NB4 (cell line): ENCODE measurements at regions not wholly inside any gene's neighbourhood (a gene's known extent, or its start where the extent isn't known, plus 50 kb on each side); places are given as distances from the start of the nearest gene placed in this dataset.

Experiments
- DNase-seq: peaks from one replicate; pipeline ENCODE4 v3.0.0; 2010; ENCODE audit warnings: low read depth
- H3K4me3 ChIP-seq: one replicate; pipeline ENCODE4 v1.5.1; 2011; ENCODE audit warnings: mild to moderate bottlenecking, low read depth, low read length, moderate library complexity
- CTCF ChIP-seq: IDR thresholded peaks from one replicate; pipeline ENCODE4 v1.5.1; 2012; ENCODE audit warnings: low read depth, low read length
- MYC ChIP-seq: IDR thresholded peaks from 2 replicates; pipeline ENCODE4 v1.6.1; 2011; ENCODE audit warnings: low read depth, low read length
- POLR2A ChIP-seq: IDR thresholded peaks from 2 replicates; pipeline ENCODE4 v1.6.1; 2011; ENCODE audit warnings: mild to moderate bottlenecking; ENCODE audit not compliant: insufficient read length; ENCODE audit errors: extremely low read depth
- TF ChIP-seq, protein P1 (sequence below): IDR thresholded peaks from 2 replicates; pipeline ENCODE4 v1.6.1; 2011; ENCODE audit warnings: low read depth, low read length

DNA sequence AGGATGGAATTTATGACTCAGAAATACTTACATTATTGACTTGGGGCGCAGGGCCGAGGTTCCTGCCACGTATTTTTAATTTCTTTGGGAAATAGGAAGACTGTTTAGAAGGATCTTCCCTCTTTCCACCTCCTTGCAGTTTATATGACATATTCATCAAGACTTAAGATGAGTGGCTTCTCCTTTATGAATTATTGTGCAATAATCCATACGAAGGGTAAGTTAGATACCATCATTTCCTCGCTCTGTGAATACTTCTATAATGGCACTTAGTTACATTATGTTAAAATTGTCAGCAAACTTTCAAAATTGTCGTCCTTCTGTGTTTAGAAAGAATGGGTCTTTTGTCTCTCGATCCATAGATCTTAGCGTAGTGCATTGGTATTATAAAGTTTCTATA, 328.8 kb upstream of the UBE2E3 start:
- no peak for DNase-seq
- TF ChIP-seq MYC (no peak), POLR2A (no peak), CTCF (no peak)
- TF ChIP-seq, protein P1, sequence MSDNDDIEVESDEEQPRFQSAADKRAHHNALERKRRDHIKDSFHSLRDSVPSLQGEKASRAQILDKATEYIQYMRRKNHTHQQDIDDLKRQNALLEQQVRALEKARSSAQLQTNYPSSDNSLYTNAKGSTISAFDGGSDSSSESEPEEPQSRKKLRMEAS: no peak
- no peak overlapping the region for H3K4me3 ChIP-seq

DNA sequence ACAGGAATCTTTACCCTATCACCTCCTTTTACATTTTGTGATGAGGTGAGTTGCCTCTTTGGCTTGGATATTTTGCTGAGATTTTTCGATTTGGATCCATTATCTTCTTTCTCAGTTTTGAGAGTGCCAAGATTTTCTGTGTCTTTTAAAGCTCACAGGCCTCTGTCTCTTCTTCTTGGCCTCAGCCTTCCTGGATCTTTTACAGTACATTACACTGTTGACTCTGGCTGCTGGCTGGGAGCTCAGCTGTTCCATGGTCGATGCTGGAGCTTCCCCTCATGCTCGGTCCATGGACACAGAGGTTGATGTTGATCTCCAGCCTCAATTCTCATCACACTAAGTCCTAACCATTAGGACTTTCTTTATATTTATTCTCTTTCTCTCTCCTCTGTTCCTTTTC, 332.8 kb upstream of the UBE2E3 start:
- DNase-seq: no peak
- no peak for TF ChIP-seq MYC
- TF ChIP-seq POLR2A: no peak
- no peak for TF ChIP-seq CTCF
- TF ChIP-seq, protein P1: no peak
- no peak overlapping the region for H3K4me3 ChIP-seq

- no peak for DNase-seq
- TF ChIP-seq CTCF (no peak), POLR2A (no peak), MYC (no peak)
- TF ChIP-seq, protein P1: no peak
- H3K4me3 ChIP-seq: no peak overlapping the region
Measured at GRCh38 chr2:180647221-180647620, 333.2 kb upstream of the UBE2E3 start.

GRCh38 chr2:180646756-180647155, 333.6 kb upstream of the UBE2E3 start:
- DNase-seq: no peak
- H3K4me3 ChIP-seq: no peak overlapping the region
- TF ChIP-seq POLR2A (no peak), MYC (no peak), CTCF (no peak)
- TF ChIP-seq, protein P1: no peak

DNA sequence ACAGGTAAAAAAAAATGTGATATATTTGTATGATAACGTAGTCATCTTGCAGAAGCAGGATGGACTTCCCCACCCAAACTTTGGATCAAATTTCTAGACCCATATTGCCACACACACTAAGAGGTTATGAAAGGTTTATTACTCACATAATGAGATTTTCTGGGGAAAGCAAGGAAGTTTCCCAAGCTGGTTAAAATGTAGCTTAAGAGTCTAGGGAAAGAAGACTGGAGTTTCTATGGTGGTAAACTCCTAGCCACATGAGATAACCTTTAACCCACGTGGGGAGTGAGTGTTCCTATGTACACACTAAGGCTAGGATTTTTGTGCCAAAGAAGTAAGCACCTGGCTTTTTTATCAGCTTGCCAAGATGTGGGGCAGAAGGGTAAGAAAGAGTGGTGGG, 335.7 kb upstream of the UBE2E3 start:
- DNase-seq: no peak
- no peak overlapping the region for H3K4me3 ChIP-seq
- TF ChIP-seq MYC: no peak
- TF ChIP-seq, protein P1: no peak
- TF ChIP-seq POLR2A: no peak
- TF ChIP-seq CTCF: no peak

GRCh38 chr2:180630756-180631155, 349.6 kb upstream of the UBE2E3 start:
- H3K4me3 ChIP-seq: no peak overlapping the region
- DNase-seq: no peak
- TF ChIP-seq POLR2A (no peak), CTCF (no peak), MYC (no peak)
- TF ChIP-seq, protein P1: no peak
